ENCODE measurements at regions not wholly inside any gene's neighbourhood (a gene's known extent, or its start where the extent isn't known, plus 50 kb on each side); places are given as distances from the start of the nearest gene placed in this dataset.

DNA sequence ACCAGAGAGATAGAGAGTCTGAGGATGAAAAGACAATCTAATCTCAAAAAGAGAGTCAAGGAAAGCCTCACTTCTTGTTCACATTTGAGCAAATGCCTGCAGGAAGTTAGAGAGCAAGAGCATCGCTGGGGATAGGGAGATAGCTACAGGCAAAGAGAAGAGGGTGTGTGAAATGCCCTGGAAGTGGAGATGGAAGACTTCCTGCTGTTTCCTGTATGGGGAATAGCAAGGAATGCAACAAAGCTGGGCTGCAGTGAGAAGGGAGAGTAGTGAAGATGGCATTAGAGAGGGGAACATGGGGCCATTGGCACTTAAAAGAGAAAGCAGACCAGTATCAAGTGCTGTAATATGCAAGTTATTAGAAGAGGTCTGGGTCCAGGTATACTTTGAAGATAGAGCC lies 488.6 kb downstream of the METTL4 start:
- no peak for DNase-seq

DNA sequence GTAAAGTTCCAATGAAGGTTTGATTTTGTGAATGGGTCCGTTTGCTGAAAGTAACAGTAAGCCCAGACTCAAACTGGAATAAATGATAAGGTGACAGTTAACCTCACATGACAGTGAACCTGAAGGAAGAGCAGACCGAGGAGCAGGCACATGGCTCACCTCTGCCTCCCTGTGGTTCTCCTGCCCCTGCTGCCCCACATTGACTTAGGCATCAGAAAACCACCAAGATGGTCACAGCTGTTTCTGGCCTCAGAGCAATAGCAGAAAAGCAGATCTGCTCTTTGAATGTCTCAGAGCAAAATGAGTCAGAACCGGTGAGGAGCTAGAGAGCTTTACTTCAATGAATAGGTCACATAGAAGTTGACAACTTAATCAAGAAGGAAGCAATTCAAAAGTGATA lies 487.6 kb downstream of the METTL4 start:
- no peak for DNase-seq

DNA sequence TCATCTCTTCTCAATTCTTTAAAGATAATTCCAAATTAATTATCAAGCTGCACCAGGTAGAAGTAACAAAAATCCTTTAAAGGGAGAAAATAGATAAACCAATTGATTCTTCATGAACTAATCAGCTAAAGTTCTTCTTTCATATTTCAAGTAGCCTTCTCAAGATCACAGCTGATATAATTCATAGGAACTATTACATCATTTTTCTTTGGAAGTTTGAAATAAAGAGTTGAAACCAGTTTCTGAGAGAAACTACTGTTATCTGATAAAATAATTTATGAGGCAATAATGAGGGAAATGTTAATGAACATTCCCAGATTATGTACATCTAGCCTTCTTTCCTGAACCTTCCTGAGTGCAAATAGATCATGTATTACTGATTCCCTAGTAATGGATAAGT lies 484.9 kb downstream of the METTL4 start:
- no peak for DNase-seq

DNA sequence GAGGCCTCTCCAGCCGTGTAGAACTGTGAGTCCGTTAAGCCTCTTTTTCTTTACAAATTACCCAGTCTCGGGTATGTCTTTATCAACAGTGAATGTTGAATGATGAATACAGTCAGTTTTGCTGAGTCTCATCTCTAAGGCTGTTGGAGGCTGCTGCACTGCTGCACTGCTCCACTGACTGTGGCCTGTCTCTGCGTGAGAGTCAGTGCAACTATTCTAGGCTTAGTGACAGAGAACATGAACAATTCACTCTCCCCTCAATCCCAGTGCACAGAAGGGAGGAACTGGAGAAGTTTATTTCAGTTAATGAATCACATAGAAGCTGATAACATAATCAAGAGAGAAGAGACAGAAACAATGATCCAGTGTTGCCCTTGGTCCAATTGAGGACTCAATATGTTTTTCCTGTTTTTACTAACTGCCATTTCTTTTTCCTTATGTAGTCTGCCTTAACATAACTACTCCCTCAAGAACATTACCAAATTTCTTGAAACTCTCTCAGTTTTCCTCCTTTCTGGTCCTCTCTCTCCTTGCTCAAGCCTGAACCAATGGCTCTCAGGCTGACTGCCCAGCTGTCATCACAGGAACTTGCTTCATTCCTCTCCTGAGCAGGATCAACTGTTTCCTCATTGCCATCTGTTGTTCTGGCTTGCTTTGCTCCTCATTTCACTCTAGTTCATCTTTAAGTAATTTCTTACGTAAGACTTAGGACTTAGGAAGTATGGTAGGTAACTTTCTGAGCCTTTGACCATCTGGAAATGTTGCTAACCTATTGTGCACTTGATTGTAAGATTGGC lies 483.2 kb downstream of the METTL4 start:
- DNase-seq, result no peak

DNA sequence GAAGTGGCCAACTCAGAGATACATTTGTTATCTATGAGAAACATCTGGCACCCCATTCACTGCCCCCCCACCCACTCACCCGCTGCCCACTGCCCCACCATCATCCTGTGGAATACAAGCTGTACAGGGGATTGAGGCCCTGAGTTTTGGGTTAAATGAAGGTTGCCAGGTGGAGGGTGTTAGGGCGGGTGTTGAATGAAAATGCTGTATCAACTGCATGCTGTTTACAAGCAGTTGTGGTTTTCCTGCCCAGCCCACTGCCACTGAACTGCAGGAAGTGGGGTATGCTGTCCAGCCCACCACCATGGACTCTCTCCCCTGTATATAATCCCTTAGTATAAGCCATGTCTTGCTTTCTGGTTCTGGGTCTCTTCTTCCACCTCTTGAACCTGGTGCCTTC lies 481.9 kb downstream of the METTL4 start:
- no peak for DNase-seq

DNA sequence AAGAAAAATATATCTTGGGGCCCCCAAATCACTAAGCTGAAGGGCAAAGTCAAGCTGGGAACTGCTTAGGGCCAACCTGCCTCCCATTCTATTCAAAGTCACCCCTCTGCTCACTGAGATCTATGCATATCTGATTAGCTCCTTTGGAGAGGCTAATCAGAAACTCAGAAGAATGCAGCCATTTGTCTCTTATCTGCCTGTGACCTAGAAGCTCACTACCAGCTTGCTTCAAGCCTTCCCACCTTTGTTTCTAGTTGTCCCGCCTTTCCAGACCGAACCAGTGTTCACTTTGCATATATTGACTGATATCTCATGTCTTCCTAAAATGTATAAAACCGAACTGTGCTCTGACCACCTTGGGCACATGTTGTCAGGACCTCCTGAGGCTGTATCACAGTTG lies 479.4 kb downstream of the METTL4 start:
- no peak for DNase-seq

DNA sequence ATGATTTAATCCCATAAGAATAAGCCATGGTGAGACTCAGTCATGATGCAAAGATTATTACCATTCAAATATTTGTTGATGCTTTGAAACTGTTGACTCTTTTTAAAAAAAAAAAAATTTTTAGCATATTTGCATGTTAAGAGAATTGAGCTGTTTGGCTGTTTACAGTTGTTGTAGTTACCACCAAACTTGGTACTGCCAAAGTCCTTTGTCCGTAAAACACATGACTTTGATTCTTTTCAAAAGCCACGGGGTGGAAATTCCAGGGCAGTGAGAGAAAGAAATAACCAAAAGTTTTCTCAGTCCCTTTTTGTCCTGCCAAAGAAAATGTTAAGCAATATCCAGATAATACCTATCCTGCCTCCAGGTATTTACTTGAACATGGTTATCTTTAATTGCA lies 474.8 kb downstream of the METTL4 start:
- DNase-seq, result no peak

DNA sequence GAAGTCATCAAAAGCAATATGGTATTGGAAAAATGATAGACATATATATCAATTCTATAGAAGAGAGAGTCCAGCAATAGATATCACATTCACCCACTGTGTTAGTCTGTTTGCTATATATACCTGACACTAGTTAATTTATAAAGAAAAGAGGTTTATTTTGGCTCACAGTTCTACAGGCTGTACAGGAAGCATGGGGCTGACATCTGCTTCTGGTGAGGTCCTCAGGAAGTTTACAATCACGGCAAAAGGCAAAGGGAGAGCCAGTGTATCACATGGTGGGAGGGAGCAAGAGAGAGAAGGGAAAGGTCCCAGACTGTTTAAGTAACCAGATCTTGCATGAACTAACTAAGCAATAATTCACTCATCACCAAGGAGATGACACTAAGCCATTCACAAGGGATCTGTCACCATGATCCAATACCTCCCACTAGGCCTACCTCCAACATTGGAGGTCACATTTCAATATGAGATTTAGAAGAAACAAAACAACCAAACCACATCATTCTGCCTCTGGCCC lies 470.6 kb downstream of the METTL4 start:
- DNase-seq, result no peak

DNA sequence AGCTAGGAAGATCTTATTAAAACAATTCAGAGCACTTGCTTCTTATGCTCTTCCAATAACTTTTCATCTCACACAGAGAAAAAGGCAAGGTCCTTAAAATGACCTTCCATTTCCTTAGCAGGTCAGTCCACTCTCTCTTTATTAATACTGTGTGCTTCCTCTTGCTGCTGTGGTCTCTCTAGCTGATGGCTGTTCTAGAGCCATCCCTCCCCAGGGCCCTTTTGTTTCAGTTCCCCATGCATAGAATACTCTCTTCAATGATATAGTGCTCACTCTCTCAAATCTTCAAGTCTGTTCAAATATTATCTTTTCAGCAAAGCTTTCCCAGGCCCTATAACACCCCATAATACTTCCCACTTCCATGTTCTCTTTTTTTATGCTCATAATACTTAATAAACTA lies 469.3 kb downstream of the METTL4 start:
- DNase-seq, result no peak

DNA sequence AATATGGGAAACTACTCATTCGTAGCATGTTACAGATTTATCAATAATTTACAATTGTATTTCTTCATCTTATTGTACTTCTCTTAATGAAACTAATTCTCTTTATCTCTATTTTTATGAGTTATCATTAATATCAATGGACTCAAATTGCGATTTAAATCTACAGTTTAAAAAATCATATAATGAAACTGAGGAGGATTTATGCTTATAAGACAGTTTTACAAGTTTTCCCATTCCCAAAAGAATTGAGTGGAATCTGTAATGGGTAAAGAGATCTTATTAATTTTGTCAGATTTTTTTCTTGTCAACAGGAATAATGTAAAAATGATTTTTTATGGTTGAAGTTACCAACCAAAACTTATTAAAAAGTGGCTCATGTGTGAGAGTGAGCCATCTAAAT lies 468.0 kb downstream of the METTL4 start:
- DNase-seq, result no peak

DNA sequence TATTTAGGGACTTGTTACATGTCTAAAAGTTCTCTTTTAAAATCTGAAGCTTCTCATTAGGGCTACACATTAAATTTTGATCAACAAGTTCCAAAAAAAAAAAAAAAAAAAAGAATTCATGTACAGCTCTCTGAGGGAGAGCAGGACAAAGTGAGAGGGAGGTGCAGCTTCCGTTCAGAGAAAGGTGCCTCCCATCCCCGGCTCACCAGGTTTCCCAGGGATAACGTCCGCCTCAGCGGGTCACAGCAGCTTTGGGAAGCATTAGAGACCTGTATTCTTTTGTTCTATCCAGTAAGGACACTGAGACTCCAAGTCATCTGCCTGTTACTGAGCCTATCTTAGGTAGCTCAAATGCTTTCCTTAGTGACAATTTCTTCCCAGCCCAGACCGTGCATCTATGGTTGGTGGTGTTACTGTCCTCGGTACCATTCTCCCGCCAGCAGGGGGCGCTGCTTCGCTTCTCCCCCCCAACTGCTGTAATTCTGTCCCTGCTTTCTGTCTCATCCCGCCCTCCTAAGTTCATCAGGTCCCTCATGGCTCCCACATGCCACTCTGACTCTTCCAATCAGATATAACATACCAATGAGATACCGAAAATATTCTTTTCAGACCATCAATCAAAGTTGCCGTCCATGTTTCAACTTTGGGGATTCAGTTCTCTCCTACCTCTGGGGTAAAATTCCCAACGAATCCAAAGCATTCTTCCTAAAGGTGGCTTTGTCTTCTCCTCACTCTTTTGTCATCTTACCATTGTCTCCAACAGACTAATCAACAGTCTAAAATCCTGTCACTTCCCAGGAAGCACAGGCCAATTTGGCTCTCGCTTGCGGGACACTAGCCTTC lies 466.5 kb downstream of the METTL4 start:
- no peak for DNase-seq

DNA sequence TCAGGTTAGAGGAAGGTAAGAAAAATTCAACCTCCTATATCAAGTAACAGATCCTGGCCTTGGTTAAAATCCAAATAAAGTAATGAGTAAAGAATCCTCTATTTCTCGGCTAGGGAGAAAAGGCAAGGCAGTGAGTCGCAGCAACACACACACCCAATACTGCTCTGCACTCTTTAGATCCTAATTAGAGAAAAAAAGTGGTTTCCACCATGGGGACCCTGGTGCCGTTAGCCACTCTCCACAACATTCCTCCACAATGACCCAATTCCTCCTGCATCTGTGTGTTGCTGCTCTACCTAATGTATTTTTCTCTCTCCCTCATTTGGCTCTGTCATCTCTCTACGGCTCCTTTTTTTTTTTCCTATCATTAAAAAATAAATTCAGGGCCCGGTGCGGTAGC lies 462.7 kb downstream of the METTL4 start:
- DNase-seq, result no peak

DNA sequence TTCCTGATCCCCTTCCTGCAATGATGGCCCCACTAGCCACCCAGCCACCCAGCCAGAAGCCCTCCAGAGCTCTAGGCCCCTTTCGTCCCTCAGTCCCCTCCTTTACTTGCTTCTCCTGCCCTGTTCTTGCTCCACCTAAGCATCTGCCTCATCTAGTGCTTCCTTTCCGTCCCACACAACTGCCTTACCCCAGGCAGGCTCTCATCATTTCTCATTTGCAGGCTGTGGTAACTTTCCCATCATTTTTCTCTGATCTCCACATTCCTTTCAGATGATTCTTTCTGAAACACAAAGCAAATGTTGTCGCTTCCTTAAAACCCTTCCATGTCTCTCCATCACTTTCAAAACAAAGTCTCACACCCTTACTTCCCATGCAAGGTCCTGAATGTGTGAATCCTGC lies 459.8 kb downstream of the METTL4 start:
- DNase-seq, result no peak

DNA sequence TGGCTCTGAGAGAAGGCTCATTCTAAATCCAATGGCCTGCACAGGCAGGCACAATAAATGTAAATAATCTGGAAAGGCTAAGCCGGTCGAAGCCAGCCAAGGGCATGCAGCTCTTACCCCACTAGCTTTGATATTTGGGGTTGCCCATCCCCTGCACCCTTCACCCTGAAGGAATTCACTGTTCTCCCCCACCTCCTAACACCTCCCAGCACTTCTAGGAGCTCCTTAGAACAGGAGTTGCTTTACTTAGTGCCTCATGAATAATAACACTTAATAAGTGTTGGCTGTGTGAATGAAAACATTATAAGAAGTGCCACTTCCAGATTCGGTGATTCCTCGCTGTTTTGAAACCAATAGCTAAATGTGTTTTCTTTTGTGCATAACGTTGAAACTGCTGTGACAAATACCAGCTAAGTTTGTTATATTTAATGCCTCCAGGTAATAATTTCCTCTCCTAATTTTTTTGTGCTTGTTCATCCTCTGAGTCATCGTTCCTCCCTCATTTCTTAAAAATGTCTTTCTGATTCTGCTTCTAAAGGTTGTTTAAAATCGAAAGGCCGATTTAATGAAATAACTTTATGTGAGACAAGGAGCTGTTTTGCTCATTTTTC lies 458.8 kb downstream of the METTL4 start:
- DNase-seq, result no peak

DNA sequence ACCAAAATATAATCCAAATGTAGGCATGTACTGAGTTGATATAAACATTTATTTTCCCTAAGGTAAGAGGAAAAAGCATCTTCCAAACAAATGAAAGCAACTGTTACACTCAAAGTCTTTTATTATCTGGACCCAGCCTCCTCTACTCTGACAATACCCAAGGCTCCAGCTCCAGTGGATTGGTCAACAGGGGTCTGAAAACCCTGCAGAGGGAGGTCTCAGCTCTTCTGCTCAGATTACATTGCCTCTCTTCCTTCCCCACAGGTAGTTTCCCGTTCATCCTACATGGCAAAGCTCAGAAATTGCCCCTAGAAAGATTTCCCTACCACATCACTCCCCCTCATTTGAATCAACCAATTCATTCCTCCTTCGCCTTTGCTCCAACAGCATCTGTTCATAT lies 457.0 kb downstream of the METTL4 start:
- DNase-seq, result no peak

DNA sequence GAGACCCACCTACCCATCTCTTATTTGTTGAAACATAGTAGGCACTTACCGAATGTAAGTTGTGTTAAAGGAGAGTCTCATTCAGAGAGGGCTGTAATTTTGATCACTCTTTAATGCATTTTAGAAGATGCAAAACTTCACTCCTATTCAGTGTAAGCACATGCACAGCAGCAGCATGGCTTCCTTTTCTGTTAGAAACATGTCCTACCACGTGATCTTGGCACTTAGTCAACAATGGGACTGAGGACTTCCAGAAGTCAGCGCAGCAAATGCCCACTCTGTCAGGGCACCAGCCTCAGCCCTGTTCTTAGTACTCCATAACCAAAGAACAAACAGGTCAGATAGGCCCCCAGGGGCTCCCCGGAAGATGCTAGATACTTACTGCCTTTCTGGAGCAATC lies 456.5 kb downstream of the METTL4 start:
- DNase-seq, result no peak

DNA sequence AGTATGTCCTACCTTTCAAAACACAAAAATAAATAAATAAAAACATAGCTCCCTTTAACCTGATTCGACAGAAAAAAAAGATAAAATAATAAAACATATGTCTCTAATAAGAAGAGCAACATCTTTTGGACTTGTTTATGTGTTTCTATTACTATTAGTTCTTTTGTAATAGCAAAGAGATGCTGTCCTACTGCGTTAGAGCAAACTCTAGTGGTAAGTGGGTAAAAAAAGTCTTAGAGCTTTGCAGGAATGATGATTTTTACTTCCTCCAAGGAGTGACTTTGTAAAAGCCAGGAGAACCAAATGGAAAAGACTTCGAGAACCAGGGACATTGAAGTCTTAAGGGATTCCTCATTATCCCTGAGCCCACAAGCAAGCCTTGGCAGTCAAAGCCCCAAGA lies 450.1 kb downstream of the METTL4 start:
- no peak for DNase-seq

DNA sequence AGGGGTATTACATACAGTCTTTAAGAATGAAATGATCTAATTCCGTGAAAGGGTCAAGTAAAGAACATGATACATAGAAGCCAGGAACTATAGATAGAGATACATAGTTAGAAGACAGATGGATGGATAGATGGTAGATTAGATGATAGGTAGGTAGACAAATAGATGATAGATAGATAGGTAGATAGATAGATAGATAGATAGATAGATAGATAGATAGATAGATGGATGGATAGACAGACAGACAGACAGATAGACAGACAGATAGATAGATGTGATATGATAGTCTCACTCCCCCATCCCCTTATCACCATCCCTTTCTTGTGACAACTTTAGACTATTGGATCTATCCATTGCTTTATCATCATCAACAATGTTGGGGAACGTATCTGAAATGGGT lies 448.2 kb downstream of the METTL4 start:
- DNase-seq, result no peak

DNA sequence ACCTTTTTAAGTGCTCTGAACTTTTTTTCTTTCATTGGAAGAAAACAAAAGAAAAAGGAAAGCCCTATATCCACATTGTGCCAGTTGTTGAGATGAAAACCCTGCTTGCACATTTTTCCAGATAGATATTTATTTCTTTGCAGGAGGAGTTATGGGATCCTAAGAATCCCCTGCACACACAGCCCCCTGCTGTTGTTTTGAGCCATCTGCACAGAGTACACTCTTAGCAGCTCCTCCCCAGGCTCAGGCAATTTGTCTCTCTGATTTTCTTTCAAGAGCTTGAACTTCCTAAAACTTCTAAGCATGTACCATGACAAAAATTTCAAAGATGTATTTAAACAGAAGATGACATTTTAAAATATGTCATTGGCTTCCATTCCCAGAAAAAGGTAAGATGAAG lies 436.9 kb downstream of the METTL4 start:
- DNase-seq, result no peak

DNA sequence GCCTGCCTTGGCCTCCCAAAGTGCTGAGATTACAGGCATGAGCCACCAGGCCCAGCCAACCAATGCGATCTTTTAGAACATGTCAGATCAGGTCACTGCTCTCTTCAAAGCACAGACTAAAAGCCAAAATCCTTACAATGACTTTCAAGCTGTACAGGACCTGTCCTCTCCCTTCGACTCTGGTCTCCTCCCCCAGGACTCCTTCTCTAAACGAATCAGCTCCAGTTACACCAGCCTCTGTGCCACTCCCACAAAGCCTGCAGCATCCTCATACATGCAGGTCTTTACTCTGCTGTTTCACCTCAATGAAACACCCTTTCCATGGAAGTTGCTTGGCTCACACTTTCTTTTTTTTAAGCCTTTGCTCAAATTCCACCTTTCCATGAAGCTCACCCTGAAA lies 436.0 kb downstream of the METTL4 start:
- DNase-seq, result no peak

DNA sequence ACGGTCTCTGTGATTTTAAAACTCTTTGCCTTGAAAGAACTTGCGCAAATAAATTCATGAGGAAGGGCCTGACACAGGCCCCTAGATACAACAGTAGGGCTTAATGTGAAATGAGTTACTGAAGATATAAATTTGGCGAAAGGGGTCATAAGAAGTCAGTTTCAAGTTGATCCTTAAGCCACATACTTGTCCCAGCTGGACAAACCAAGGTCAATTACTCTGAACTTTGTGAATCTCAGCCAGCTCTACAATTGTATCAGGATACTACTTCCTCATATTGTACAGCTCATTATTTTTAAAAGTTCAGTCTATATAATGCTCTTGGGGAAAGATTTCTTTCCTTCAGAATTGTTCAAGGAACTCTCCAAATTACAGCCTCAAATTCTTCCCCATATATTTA lies 432.8 kb downstream of the METTL4 start:
- no peak for DNase-seq

DNA sequence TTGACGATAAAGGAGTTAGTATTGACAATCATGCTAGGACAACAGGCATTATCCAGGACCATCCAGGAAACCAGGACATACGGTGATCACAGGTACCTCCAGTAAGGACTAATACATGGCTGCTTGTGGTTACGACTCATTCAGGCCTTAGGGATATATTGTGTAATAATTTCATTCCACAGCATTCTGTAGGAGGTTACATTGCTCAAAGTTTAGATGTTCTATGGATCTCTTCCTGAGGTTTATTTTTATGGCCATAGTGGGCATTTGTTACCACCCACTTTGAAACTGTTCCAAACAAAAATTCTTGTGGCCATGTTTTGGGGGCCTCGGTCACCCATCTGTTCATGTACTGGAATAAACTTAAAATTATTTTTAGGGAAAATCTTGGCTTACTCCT lies 431.6 kb downstream of the METTL4 start:
- DNase-seq, result no peak

DNA sequence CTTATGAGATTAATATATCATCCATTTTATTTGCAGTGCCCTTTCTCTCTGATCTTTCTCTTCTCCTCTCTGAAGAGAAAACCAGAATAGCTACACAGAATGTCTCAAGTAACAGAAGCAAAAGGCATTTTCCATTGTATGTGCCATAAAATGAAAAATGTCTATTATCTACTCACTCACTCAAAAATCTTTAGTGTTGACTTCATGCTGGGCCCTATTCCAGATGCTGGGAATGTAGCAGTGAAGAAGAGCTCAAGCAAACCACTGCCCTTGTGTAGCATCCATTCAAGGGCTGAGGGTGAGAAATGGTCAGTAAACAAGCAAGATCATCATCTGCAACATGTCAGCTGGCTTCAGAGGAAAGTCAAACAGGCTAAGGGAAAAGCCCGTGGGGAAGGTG lies 427.7 kb downstream of the METTL4 start:
- DNase-seq, result no peak

DNA sequence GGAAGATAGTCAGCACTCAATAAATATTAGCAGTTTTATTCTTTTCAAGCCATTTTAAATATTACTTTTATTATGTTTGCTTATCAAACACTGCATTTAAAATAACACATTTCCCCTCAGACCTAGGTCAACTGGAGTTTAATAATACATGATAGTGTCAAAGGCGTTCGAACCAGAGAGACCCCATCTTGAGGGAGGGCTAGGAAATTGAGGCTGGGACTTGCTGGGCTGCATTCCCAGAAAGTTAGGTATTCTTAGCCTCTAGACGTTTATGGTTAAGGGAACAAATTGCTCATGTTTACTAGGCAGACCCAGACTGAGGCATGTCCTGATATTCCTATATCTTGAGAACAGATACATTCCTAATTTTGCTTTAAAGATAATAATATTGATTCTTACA lies 426.5 kb downstream of the METTL4 start:
- DNase-seq, result no peak

All from NCI-H2029 (cell line).